ENCODE measurements at regions not wholly inside any gene's neighbourhood (a gene's known extent, or its start where the extent isn't known, plus 50 kb on each side); places are given as distances from the start of the nearest gene placed in this dataset.
A peak's percentile ranks its signal among the peaks of the same experiment; 100 is the strongest.

GRCh38 chr15:35596285-35596684 lies 50.3 kb upstream of the DPH6 start:
- DNase-seq: no peak

- DNase-seq: no peak
Measured at GRCh38 chr15:35602836-35603235, 56.9 kb upstream of the DPH6 start.

GRCh38 chr15:35603301-35603700 lies 57.3 kb upstream of the DPH6 start:
- DNase-seq: no peak

- no peak for DNase-seq
Measured at GRCh38 chr15:35603856-35604255, 57.9 kb upstream of the DPH6 start.

GRCh38 chr15:35605764-35606449 lies 59.9 kb upstream of the DPH6 start:
- no peak for DNase-seq

GRCh38 chr15:35606450-35606779 lies 60.5 kb upstream of the DPH6 start:
- no peak for DNase-seq

- no peak for DNase-seq
Measured at GRCh38 chr15:35616498-35617271, 70.7 kb upstream of the DPH6 start.

GRCh38 chr15:35618260-35619188 lies 72.6 kb upstream of the DPH6 start:
- DNase-seq: no peak

GRCh38 chr15:35622641-35623340 lies 76.8 kb upstream of the DPH6 start:
- no peak for DNase-seq

- no peak for DNase-seq
Measured at GRCh38 chr15:35624881-35625280, 78.9 kb upstream of the DPH6 start.

GRCh38 chr15:35626571-35627318 lies 80.8 kb upstream of the DPH6 start:
- no peak for DNase-seq

- DNase-seq: no peak
Measured at GRCh38 chr15:35627696-35628095, 81.7 kb upstream of the DPH6 start.

- no peak for DNase-seq
Measured at GRCh38 chr15:35629766-35630165, 83.8 kb upstream of the DPH6 start.

GRCh38 chr15:35630532-35630931 lies 84.6 kb upstream of the DPH6 start:
- DNase-seq: no peak

GRCh38 chr15:35630985-35631384 lies 85.0 kb upstream of the DPH6 start:
- no peak for DNase-seq

- no peak for DNase-seq
Measured at GRCh38 chr15:35633677-35634076, 87.7 kb upstream of the DPH6 start.

- DNase-seq: no peak
Measured at GRCh38 chr15:35646790-35647189, 100.8 kb upstream of the DPH6 start.

GRCh38 chr15:35647303-35647702 lies 101.3 kb upstream of the DPH6 start:
- no peak for DNase-seq

GRCh38 chr15:35648941-35649340 lies 103.0 kb upstream of the DPH6 start:
- no peak for DNase-seq

- DNase-seq: no peak
Measured at GRCh38 chr15:35649575-35649974, 103.6 kb upstream of the DPH6 start.

GRCh38 chr15:35654332-35654731 lies 108.4 kb upstream of the DPH6 start:
- no peak for DNase-seq

- DNase-seq: peak; percentile 3
Measured at GRCh38 chr15:35657679-35658311, 111.8 kb upstream of the DPH6 start.
